GM19324 (cell line): ENCODE measurements at regions not wholly inside any gene's neighbourhood (a gene's known extent, or its start where the extent isn't known, plus 50 kb on each side); places are given as distances from the start of the nearest gene placed in this dataset.
"Not testable (repeated sequence)": the region's sequence is repeated elsewhere in the genome, so short reads cannot be mapped to it uniquely, and the experiment has no call there.

Source experiments
- ATAC-seq: cut with Tn5 transposase; IDR thresholded peaks from one replicate; pipeline ENCODE4 v1.9.1; 2021; ENCODE audit warnings: mild to moderate bottlenecking, moderate library complexity; ENCODE audit not compliant: unreplicated experiment, low FRiP score

- no peak for ATAC-seq
Measured at GRCh38 chr3:11739706-11740105, 96.0 kb upstream of the VGLL4 start.

- ATAC-seq, result no peak
Measured at GRCh38 chr3:11739123-11739522, 95.4 kb upstream of the VGLL4 start.

GRCh38 chr3:11737742-11738141 lies 94.0 kb upstream of the VGLL4 start:
- ATAC-seq, result no peak

- ATAC-seq, result no peak
Measured at GRCh38 chr3:11736136-11736833, 92.6 kb upstream of the VGLL4 start.

GRCh38 chr3:11735638-11736037 lies 91.9 kb upstream of the VGLL4 start:
- ATAC-seq, result no peak

- ATAC-seq, result not testable (repeated sequence)
Measured at GRCh38 chr3:11735111-11735510, 91.4 kb upstream of the VGLL4 start.

GRCh38 chr3:11733914-11734313 lies 90.2 kb upstream of the VGLL4 start:
- ATAC-seq, result no peak

GRCh38 chr3:11727207-11727606 lies 83.5 kb upstream of the VGLL4 start:
- ATAC-seq, result no peak

- no peak for ATAC-seq
Measured at GRCh38 chr3:11726146-11726545, 82.4 kb upstream of the VGLL4 start.

GRCh38 chr3:11725340-11725641 lies 81.6 kb upstream of the VGLL4 start:
- ATAC-seq, result not testable (repeated sequence)

- ATAC-seq, result peak; percentile 62
Measured at GRCh38 chr3:11724615-11725339, 81.1 kb upstream of the VGLL4 start.

GRCh38 chr3:11721479-11721878 lies 77.8 kb upstream of the VGLL4 start:
- ATAC-seq, result no peak

GRCh38 chr3:11720917-11721411 lies 77.2 kb upstream of the VGLL4 start:
- ATAC-seq, result no peak

GRCh38 chr3:11720304-11720898 lies 76.7 kb upstream of the VGLL4 start:
- peak; percentile 18 for ATAC-seq

- ATAC-seq, result peak; percentile 65
Measured at GRCh38 chr3:11719406-11720303, 75.9 kb upstream of the VGLL4 start.

- peak; percentile 30 for ATAC-seq
Measured at GRCh38 chr3:11718637-11719405, 75.1 kb upstream of the VGLL4 start.

GRCh38 chr3:11717768-11718636 lies 74.3 kb upstream of the VGLL4 start:
- ATAC-seq, result no peak

GRCh38 chr3:11717301-11717700 lies 73.6 kb upstream of the VGLL4 start:
- no peak for ATAC-seq
